SH-SY5Y (cell line): ENCODE measurements at regions not wholly inside any gene's neighbourhood (a gene's known extent, or its start where the extent isn't known, plus 50 kb on each side); places are given as distances from the start of the nearest gene placed in this dataset.

ENCODE experiments used
- GATA2 ChIP-seq: IDR thresholded peaks from 2 replicates; pipeline ENCODE4 v1.6.1; 2011; ENCODE audit warnings: mild to moderate bottlenecking, low read depth, low read length
- GATA3 ChIP-seq: IDR thresholded peaks from 2 replicates; pipeline ENCODE4 v1.6.1; 2011; ENCODE audit warnings: low read depth, mild to moderate bottlenecking, low read length, moderate library complexity

DNA sequence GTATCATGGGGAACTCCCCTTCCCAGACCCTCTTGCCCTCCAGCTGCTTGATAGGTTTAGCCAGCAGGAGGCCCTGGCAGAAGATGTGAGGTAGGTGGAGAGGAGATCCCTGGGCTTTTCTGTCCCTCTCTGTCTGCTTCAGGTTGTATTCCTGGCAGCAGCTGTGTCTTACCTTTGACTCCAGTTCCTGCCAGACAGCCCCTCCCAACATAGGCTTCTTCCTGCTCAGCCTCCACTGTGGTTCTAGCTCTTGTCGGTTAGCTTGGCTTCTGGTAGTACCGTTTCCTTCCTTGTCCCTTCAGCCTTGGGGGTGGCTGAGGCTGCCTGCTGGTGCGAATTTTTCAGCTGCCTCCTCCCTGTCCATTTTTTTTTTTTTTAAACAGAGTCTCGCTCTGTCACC, 215.7 kb upstream of the CRY1 start:
- TF ChIP-seq GATA2 (no peak), GATA3 (no peak)
